ENCODE measurements at regions not wholly inside any gene's neighbourhood (a gene's known extent, or its start where the extent isn't known, plus 50 kb on each side); places are given as distances from the start of the nearest gene placed in this dataset.

- no peak for DNase-seq (ENCODE audit: low read depth in 3 of 3)
Observed at GRCh38 chr12:58139894-58140293, 198.5 kb downstream of the ATP23 start.

- DNase-seq (ENCODE audit: low read depth in 3 of 3): no peak
Observed at GRCh38 chr12:58140395-58140794, 199.0 kb downstream of the ATP23 start.

GRCh38 chr12:58142991-58143390 is 201.6 kb downstream of the ATP23 start:
- no peak for DNase-seq (ENCODE audit: low read depth in 3 of 3)

- DNase-seq (ENCODE audit: low read depth in 3 of 3): no peak
Observed at GRCh38 chr12:58143498-58143995, 202.2 kb downstream of the ATP23 start.

- DNase-seq (ENCODE audit: low read depth in 3 of 3): no peak
Observed at GRCh38 chr12:58148405-58148804, 207.0 kb downstream of the ATP23 start.

GRCh38 chr12:58148976-58149375 is 207.6 kb downstream of the ATP23 start:
- no peak for DNase-seq (ENCODE audit: low read depth in 3 of 3)

- DNase-seq (ENCODE audit: low read depth in 3 of 3): no peak
Observed at GRCh38 chr12:58154359-58154758, 213.0 kb downstream of the ATP23 start.

GRCh38 chr12:58156697-58157096 is 215.3 kb downstream of the ATP23 start:
- DNase-seq (ENCODE audit: low read depth in 3 of 3): no peak

- no peak for DNase-seq (ENCODE audit: low read depth in 3 of 3)
Observed at GRCh38 chr12:58159941-58160340, 218.6 kb downstream of the ATP23 start.

- DNase-seq (ENCODE audit: low read depth in 3 of 3): no peak
Observed at GRCh38 chr12:58161773-58162172, 220.4 kb downstream of the ATP23 start.

- DNase-seq (ENCODE audit: low read depth in 3 of 3): no peak
Observed at GRCh38 chr12:58163021-58163420, 221.7 kb downstream of the ATP23 start.

GRCh38 chr12:58166643-58167042 is 225.3 kb downstream of the ATP23 start:
- DNase-seq (ENCODE audit: low read depth in 3 of 3): no peak

- no peak for DNase-seq (ENCODE audit: low read depth in 3 of 3)
Observed at GRCh38 chr12:58167622-58168021, 226.3 kb downstream of the ATP23 start.

GRCh38 chr12:58169826-58170225 is 228.5 kb downstream of the ATP23 start:
- DNase-seq (ENCODE audit: low read depth in 3 of 3): no peak

GRCh38 chr12:58171914-58172313 is 230.5 kb downstream of the ATP23 start:
- DNase-seq (ENCODE audit: low read depth in 3 of 3): no peak

- DNase-seq (ENCODE audit: low read depth in 3 of 3): no peak
Observed at GRCh38 chr12:58172433-58173073, 231.2 kb downstream of the ATP23 start.

GRCh38 chr12:58174316-58174715 is 232.9 kb downstream of the ATP23 start:
- no peak for DNase-seq (ENCODE audit: low read depth in 3 of 3)

- DNase-seq (ENCODE audit: low read depth in 3 of 3): peak in 1 of 3 experiments; percentile 0
Observed at GRCh38 chr12:58176296-58176869, 235.0 kb downstream of the ATP23 start.

GRCh38 chr12:58177366-58177765 is 236.0 kb downstream of the ATP23 start:
- DNase-seq (ENCODE audit: low read depth in 3 of 3): no peak

- no peak for DNase-seq (ENCODE audit: low read depth in 3 of 3)
Observed at GRCh38 chr12:58184212-58184611, 242.8 kb downstream of the ATP23 start.

- DNase-seq (ENCODE audit: low read depth in 3 of 3): no peak
Observed at GRCh38 chr12:58186401-58186800, 245.0 kb downstream of the ATP23 start.

GRCh38 chr12:58186914-58187313 is 245.5 kb downstream of the ATP23 start:
- DNase-seq (ENCODE audit: low read depth in 3 of 3): no peak

- no peak for DNase-seq (ENCODE audit: low read depth in 3 of 3)
Observed at GRCh38 chr12:58189030-58189429, 247.7 kb downstream of the ATP23 start.

- no peak for DNase-seq (ENCODE audit: low read depth in 3 of 3)
Observed at GRCh38 chr12:58189893-58190292, 248.5 kb downstream of the ATP23 start.
